Daoy (cell line): ENCODE measurements at regions not wholly inside any gene's neighbourhood (a gene's known extent, or its start where the extent isn't known, plus 50 kb on each side); places are given as distances from the start of the nearest gene placed in this dataset.
A peak's percentile ranks its signal among the peaks of the same experiment; 100 is the strongest.

Experiments
- DNase-seq: peaks from one replicate; pipeline ENCODE4 v3.0.0-alpha.2; 2015; ENCODE audit warnings: low read depth

DNA sequence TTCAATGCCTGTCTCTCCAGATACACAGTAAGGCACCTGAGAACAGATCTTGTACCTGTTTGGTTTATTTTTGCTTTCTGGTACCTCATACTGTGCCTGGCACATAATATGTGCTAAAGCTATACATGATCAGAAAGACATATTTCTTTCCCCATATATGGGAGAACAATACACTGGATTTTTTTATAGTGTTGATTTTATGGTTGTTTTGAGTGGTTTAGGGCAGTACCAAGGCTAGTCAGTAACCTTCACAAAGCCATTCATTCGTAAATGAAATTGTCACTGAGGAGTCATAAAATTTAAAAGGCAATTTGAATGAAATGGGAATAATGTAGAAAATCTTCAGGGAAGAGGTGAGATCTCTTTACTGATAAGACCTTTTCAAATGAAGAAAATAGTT, 810.2 kb downstream of the TUSC7 start:
- DNase-seq = no peak

DNA sequence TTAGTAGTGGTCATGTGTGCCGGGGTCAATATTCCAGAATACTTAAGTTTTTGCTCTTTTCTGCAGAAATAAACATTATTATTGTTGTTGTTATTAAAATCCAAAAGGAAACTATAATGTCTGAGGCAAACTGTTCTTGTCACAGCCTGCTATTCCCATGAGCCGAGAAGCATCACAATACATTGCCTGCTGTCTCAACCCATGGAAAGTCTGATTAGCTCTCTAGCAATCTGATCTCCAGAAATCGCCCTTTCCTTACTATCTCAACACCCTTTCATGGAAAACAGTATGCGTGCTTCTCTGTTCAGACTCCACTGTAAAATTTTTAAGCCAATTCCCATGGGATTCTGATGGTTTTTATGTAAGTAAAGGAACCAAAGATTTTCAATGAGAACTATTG, 811.0 kb downstream of the TUSC7 start:
- no peak for DNase-seq

DNA sequence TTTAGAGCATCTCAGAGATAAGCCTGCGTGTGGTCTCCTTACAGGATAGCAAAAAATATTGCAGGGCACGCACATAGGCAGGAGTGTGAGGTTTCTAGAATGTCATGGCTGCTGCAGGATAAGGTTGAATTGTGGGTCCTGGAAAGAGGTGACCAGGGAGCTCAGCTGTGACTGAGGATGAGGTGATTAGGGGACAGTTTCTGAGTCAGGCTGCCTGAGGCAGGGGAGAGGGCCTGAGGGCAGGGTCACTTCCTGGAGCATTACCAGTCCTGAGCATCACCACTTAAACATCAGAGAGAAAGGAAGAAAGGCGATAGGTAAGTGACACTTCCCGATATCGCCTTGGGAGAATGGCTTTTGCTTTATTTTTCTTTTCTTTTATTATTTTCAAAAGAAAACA, 813.8 kb downstream of the TUSC7 start:
- DNase-seq = peak; percentile 18

DNA sequence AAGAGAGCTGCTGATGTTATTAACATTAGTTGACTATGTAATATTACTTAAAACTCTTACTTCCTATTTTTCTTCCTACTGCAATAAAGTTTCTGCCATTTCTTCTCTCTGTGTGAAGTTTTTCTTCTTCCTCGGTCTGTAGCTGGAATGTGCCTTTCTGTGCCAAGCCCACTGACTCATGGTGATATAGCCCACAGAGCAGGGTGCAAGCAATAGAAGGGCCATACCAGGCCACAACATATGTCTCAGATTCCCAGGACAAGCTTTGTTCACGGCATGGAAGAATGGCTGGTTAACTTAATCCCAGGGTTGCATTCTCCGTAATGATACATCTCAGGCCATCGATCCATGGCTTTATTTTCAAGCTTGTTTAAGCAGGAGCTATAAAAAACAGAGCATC, 815.3 kb downstream of the TUSC7 start:
- DNase-seq = peak; percentile 84

DNA sequence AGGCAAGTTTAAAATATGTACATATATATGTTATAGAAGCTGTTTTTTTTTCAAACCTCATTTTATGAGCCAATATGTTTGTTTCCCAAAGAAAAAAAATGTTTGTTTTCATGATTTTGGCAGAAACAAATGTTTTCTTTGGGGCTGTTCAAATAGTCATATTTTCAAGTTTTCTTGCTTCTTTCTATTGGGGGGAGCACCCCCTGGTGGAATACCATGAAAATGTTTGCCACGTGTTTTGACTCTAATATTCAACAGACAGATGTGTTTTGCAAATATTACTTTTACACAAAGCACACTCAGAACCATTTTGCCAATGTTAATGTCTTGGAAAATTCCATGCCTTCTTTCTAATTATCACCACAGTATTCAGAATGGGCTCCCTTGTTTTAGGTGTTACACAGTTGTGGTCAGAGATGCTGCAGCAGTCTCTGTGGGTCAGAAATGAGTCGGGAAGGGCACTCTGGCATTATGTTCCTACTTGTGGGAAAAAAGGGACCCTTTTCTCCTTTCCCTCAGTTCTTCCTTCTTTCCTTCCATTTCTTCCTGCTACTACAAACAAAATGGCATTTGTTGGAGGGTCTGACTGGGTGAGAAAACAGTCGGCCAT, 817.0 kb downstream of the TUSC7 start:
- no peak for DNase-seq

DNA sequence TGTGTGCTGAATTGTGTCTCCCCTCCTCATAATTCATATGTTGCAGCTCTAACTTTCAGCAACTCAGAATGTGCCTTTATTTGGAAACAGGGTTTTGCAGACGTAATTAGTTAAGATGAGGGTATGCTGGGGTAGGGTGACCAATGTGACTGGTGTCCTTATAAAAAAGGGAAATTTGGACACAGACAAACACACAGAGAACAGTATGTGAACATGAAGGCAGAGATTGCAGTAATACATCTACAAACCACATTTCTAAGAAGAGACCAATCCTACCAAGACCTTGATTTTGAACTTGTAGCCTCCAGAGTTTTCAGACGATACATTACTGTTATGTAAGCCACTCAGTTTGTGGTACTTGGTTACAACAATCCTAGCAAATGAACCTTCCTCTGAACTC, 817.8 kb downstream of the TUSC7 start:
- DNase-seq = no peak

DNA sequence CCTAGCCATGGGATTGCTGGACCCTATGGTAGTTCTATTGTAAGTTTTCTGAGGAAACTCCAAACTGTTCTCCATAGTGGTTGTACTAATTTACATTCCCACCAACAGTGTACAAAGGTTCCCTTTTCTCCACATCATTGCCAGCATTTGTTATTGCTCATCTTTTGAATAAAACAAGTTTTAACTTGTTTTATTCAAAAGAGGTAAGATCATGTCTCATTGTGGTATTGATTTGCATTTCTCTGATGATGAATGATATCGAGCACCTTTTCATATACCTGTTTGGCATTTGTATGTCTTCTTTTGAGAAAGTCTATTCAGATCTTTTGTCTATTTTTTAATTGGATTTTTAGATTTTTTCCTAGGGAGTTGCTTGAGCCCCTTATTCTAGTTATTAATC, 819.1 kb downstream of the TUSC7 start:
- DNase-seq = no peak

DNA sequence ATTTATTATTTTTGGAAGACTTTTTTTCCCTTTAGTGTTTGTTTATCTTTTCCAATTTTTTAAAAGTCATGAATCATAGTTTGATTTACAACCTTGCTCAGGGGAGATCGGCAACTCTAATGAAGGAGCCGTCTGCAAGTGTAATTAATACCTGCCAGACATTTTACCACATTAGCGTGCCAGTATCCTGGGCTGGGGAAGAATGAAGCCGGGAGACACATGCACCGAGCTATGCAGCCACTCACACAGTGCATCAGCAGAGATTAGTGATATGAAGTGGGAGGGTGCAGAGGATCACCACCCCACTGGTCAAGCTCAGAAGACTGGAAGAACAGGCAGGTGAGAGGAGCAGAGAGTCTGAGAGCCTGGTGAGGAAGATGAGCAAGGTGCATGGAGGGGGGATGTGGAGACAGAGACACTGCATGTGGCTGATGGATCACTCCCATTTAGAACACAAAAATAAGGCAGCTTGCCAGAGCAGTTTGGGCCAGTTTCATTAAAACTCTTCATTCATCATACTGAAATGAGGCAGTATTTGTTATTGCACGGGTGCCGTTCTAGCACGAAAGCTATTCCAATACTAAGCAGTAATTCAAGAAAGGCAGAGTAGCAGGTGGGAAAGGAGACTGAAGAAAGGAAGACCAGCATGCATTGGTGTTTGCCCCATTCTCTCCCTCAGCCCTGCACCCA, 821.6 kb downstream of the TUSC7 start:
- DNase-seq = peak; percentile 21

DNA sequence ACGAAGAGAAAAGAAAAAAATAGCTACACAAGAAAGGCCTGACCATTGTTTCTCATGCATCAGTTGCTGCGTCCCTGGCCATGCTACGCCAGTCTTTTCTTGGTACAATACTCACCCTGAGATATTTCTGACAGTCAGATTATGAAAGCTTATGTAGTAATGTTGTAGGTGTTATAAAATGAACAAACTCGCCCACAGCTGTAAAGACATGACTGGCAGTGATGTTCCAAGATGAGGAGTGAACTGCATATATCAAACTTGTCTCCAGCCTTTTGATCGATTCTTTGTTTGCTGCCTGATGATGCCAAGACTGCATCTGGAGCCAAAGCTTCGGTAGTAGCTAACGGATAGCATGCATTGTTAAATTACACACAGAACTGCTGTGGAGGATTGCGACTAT, 822.7 kb downstream of the TUSC7 start:
- no peak for DNase-seq

DNA sequence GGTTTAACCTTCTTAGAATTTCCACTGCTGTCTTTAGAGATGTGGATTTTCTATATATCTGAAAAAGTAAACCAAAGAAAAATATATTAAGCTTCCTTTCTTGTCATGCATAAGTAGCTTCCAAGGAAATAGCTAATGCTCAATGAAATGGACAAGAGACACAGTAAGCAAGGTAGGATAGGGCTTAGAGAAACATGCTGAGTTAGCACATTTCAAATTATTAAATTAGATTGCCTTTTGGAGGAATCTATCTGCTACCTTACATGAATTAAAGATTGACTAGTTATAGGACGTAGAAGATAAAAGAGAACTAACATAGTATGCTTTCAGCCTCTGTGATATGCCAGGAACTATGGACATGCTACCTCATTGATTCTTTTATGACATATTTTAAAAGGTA, 824.6 kb downstream of the TUSC7 start:
- no peak for DNase-seq

DNA sequence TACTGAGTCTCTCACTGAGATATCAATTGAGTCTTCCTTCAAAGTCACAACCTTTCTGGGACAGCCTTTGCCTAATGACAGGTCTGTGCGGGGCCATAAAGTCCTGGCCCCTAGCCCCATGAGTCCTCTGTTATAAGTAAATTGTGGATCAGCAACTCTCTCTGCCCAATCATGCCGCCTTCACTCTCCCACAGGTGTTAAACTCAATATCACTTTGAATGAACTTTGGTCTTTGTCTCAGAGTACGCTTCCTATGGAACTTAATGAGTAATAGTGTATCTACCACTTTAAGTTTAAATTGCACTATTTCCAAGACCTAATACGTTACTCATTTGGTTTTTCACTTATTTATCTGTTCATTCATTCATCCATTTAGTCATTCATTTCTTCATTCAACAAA, 826.4 kb downstream of the TUSC7 start:
- DNase-seq = no peak

DNA sequence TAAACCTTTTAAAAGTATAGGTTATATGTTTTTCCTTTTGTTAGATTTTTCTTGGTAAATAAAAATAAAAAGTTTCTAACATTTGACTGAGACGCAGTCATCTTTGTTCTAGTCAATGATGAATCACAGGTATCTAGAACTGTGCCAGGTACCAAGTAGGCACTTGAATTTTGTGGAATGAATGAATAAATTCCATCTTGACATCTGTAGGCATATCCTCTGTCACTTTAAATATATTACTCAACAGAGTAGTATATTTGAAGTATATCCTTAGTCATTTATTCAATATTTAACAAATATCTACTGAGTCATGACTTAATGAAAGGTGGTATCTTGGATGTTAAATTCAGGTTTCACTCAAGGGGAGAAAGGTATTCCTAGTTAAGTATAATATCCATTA, 828.4 kb downstream of the TUSC7 start:
- DNase-seq = no peak

DNA sequence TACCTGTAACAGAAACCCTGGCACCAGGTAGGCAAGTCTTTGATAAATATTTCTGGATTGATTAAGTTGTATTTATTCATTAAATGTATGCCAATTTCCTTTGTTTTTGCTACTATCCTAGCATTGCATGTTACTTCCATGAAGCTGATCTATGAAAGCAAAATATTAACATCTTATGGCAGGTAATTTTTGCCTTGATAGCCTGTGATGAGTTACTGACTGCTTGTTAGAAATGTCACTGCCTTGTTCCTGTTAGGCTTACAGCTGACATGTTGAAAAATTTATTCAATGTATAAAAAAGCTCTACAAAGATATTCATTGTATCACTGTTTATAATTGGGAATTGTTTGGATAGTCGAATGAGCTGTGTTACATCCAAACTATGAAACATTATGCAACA, 830.1 kb downstream of the TUSC7 start:
- no peak for DNase-seq

DNA sequence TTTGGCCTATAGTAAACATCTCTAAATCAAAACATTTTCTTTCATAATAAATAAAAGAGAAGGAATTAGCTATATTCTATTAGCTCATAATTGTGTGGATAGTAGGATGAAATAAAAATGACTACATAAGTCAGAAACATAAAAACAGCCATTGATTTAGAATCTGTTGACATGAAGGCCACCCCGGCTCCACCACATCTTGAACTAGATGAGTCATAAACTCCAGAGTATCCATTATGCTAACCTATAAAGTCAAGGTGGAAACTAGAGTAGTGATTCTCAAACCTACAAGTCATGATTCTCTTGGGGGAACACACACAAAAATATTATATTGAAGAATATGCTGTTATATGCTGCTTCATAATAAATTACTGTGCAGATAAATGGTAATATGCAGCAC, 831.0 kb downstream of the TUSC7 start:
- peak; percentile 19 for DNase-seq

DNA sequence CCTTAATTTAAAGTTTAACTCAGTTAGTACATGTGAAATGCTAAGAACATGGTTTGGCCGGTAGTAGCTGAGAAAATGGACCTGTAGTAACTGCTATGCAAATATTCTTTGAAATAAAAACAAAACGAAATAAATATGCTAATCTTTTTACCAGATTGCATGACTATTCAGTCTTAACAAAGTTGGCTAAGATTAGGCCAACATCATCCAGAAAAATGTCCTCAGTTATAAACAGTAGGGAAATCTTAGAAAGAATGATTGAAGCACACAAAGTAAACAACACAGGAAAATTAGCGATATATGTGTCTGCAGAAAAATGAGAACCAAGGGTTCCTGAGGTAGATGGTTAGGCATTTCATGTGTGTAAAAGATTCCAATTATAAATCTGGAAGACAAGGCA, 832.1 kb downstream of the TUSC7 start:
- DNase-seq = no peak

DNA sequence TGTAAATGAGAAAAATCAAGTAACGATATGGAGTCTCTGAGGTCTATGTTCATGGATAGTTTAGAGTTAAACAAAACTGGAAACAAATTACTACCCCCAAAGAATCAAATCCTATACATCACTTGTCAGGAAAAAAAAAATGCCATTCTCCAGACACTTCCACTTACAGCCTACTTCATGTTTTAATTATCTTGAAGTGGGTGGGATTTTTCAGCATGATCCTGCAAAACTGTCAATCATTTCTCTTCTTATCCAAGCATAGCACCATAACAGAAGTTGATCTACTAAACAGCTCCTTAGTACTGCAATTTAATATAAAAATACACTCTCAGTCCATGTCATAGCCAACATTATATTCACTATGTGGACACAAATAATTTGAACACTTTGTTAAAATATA, 833.9 kb downstream of the TUSC7 start:
- DNase-seq = no peak

DNA sequence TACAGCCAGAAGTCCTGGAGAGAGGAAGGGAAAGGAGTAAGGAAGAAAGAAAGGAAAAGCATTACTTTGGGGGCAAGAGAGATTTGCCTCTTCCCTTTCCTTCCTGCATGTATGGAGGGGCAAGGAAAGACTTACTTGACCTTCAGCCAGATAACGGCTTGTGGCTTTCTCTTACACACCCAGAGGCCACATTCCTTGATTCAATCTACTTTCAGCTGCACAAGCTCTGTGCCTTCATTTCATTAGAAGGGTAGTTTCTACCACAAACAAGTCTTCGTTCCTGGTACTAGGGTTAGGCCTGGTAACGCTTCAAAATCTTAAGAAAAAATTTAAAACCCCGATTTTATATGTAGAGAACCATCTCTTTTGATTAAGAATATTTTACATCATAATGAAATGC, 835.9 kb downstream of the TUSC7 start:
- DNase-seq = no peak

DNA sequence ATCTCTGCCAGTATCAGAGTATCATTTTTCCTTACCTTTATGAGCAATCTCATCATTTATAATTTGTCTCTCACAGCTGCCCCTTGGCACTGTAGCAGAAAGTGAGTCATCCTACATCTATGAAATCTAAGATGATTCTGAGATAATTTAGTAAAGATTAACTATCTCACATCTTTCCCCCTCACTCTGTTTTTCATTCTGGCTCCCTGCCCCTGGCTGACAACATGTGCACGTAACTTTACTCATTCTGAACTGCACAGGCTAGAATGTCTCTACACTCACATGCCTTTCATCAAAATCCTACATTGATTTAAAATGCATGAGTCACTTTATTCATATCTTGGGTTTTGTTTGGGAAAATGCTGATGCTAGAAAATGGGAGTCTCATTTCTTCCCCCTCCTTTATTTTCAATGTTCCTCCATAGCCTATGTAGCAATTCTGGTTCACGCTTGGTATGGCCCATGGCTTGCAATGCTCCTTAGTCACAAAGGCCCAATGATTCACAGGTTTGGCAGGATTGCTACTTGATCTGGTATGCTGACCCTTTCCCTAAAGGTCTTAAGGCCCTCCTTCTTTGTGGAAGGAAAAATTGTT, 838.5 kb downstream of the TUSC7 start:
- DNase-seq = peak; percentile 68

DNA sequence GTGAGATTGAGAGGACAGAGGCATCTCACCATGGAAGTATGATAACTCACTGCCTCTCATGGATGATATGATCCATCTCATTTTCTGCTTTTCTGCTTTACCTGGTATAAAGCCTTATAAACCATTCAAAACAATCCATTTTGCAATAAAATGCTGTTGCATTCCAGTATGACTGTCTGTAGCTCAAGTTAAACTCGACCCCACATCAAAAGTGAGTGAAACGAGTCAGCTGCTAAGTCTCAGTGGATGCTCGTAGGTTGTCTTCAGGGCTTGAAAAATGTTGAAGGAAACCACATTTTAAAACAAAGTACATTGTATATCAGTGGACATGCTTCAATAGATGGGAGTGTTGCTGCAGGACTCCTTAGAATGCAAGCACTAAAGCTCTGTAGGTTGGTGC, 839.0 kb downstream of the TUSC7 start:
- DNase-seq = no peak

DNA sequence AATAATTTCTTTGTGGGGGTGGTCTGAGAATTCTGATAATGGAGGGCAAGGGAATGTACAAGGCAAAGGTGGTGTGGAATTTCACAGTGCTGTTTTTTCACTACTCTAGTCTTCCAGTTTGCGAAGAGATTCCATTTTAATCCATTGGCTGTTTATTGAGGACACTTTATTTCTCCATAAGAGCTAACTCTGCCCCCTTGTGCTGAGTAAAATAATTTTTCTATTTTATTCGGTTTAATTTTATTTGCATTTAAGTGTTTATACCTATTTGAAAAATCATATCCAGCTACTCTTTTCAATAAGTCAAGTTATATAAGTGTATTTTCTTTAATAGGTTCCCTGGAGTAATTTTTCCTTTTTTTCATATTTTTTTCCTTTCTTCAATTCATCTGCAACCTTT, 840.1 kb downstream of the TUSC7 start:
- DNase-seq = no peak

DNA sequence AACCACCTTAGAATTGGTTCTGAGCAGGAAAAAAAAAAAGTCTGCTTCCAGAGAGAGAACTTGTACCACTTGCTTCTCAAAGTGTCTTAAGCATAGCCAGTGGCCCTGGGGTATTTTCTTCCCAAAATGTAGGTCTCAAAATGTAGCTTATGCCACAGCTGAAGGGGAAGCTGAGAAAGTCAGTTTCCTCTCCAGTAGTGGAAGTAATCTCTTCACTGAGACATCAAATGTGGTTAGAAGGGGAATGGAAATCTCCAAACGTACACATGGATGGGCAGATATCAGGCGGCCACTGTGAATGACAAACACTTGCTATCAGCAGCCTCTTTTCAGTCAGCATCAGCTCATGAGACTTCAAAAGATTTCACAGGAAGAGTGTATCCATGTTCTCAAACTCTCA, 841.2 kb downstream of the TUSC7 start:
- DNase-seq = no peak

DNA sequence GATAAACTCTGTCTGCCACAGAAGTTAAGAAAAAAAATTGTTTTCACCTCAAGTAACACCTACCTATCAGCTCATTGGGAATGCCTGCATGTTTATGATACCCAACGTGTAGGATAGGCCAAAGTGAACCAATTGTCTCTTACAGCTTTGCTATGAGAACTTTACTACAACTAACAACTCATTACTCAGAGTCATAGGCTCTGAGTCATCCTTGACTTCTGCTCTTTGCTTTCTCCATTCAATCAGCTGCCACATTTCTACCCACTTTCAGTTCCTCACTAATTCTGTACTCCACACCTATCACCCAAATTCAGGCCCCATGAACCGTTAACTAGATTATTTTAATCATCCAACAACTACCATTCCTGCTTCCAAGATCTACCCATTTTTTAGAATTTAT, 843.9 kb downstream of the TUSC7 start:
- peak; percentile 29 for DNase-seq

DNA sequence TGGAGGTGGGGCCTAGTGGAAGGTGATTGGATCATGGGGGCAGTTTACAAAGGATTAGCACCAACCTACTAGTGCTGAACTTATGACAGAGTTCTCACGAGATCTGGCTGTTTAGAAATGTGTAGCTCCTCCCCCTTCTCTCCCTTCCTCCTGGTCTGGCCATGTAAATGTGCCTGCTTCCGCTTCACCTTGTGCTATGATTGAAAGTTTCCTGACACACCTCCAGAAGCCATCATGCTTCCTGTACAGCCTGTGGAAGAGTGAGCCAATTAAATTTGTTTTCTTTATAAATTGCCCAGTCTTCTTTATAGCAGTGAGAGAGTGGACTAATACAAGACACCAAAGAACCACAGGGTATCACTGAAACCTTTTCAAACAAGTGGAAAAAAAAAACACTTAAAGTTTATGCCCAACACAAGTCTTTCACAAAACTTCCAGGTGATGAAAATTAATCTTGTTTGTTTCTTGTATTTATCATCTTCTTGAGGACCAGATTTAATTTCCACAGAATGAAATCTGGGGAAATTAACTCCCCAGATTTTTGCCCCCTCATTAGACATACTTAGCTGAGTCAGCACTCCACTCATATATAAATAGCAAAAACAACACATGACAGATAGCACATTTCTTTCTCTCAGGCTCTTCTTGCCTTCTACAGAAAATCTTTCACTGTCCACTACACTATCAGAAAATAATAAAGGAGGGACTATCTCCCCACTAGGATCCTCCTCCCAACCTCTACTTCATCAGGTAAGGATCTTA, 847.2 kb downstream of the TUSC7 start:
- DNase-seq = no peak
